A549 (cell line): ENCODE measurements at regions not wholly inside any gene's neighbourhood (a gene's known extent, or its start where the extent isn't known, plus 50 kb on each side); places are given as distances from the start of the nearest gene placed in this dataset.

Source experiments
- ATAC-seq, 2 experiments: fragments of 200-7000 bp in 1 of 2; fragments of >200 bp in 1 of 2; cut with Nextera tagmentation in 1 of 2; cut with Tn5 transposase in 1 of 2; 3 replicates each; pipeline versions ENCODE4 v1.8.0 to v1.9.1; 2018 to 2020; ENCODE audit warnings: mild to moderate bottlenecking in 1 of 2, moderate library complexity in 1 of 2
- CTCF ChIA-PET: fragments of 300-600 bp; sonication (Branson Sonifier 250); formaldehyde crosslinking; extraction: SDS; loops from one replicate; lab custom pipeline; 2021; ENCODE audit warnings: antibody characterized with exemption, inconsistent platforms; lab: Yijun Ruan, JAX
- POLR2A ChIA-PET: fragments of 350-600 bp; formaldehyde crosslinking; extraction: SDS; loops from one replicate; lab custom pipeline; 2021; ENCODE audit warnings: antibody characterized with exemption, inconsistent platforms; lab: Yijun Ruan, JAX
- DNase-seq, 2 experiments: peaks; one replicate each; pipeline versions ENCODE4 v3.0.0 to v3.0.0-alpha.2; 2011 to 2016; ENCODE audit warnings: low read depth in 1 of 2, low spot score in 1 of 2
- FAIRE-seq: peaks from 2 replicates; lab custom pipeline; 2011; peaks lifted over from hg19 to GRCh38; lab: Jason Lieb, UNC
- H3K27ac ChIP-seq, 2 experiments: fragments of >200 bp; sonication (Bioruptor Twin); formaldehyde crosslinking; 3 replicates each; pipeline ENCODE4 v1.5.1; 2016 to 2017
- H3K4me1 ChIP-seq: fragments of >200 bp; sonication (Bioruptor Twin); formaldehyde crosslinking; 3 replicates; pipeline ENCODE4 v1.6.1; 2016
- H3K4me2 ChIP-seq: fragments of >200 bp; sonication (Bioruptor Twin); formaldehyde crosslinking; 3 replicates; pipeline ENCODE4 v1.6.1; 2016
- H3K4me3 ChIP-seq: fragments of >200 bp; sonication (Bioruptor Twin); formaldehyde crosslinking; 3 replicates; pipeline ENCODE4 v1.5.1; 2016
- H3K9me3 ChIP-seq: fragments of >200 bp; sonication (Bioruptor Twin); formaldehyde crosslinking; 3 replicates; pipeline ENCODE4 v1.6.1; 2016
- CBX8 ChIP-seq: fragments of 200-600 bp; sonication (generic); IDR thresholded peaks from 2 replicates; pipeline ENCODE4 v1.6.1; 2016
- CHD4 ChIP-seq: fragments of 200-600 bp; sonication (generic); IDR thresholded peaks from 2 replicates; pipeline ENCODE4 v1.6.1; 2016; ENCODE audit warnings: antibody characterized with exemption, mild to moderate bottlenecking, borderline replicate concordance
- CTCF ChIP-seq: fragments of >200 bp; sonication (Bioruptor Twin); formaldehyde crosslinking; IDR thresholded peaks from 3 replicates; pipeline ENCODE4 v1.5.1; 2016
- ELK1 ChIP-seq: fragments of 150-350 bp; IDR thresholded peaks from 2 replicates; pipeline ENCODE4 v1.6.1; 2014; ENCODE audit warnings: low read depth, mild to moderate bottlenecking, low read length
- FOSL2 ChIP-seq, 2 experiments: fragments of 450-650 bp in 1 of 2; fragments of >200 bp in 1 of 2; sonication (Bioruptor Twin) in 1 of 2; formaldehyde crosslinking; IDR thresholded peaks; 2 replicates each; pipeline versions ENCODE4 v1.5.0 to v1.6.1; 2016 to 2020; ENCODE audit warnings: mild to moderate bottlenecking in 1 of 2, moderate library complexity in 1 of 2
- HOXB5 ChIP-seq: fragments of 250-450 bp; sonication (Bioruptor Pico); IDR thresholded peaks from 2 replicates; pipeline ENCODE4 v1.5.0; 2020; ENCODE audit warnings: mild to moderate bottlenecking, moderate library complexity
- MAZ ChIP-seq: fragments of 150-350 bp; IDR thresholded peaks from 2 replicates; pipeline ENCODE4 v1.6.1; 2014; ENCODE audit warnings: antibody characterized with exemption, low read depth, low read length, borderline replicate concordance
- NFE2L2 ChIP-seq: fragments of 150-350 bp; conservative IDR thresholded peaks from 2 replicates; pipeline ENCODE4 v1.6.1; 2014; ENCODE audit warnings: low read length
- NPAS2 ChIP-seq: fragments of 250-450 bp; sonication (Bioruptor Pico); IDR thresholded peaks from 2 replicates; pipeline ENCODE4 v1.8.0; 2022; ENCODE audit warnings: mild to moderate bottlenecking, moderate library complexity, borderline replicate concordance
- PHF8 ChIP-seq: fragments of 200-600 bp; sonication (generic); IDR thresholded peaks from 2 replicates; pipeline ENCODE4 v1.6.1; 2016; ENCODE audit warnings: low read depth, mild to moderate bottlenecking, antibody characterized with exemption, moderate library complexity, borderline replicate concordance
- RARB ChIP-seq: fragments of 250-450 bp; sonication (Bioruptor Pico); IDR thresholded peaks from 2 replicates; pipeline ENCODE4 v1.8.0; 2021; ENCODE audit warnings: mild to moderate bottlenecking, moderate library complexity
- RCOR1 ChIP-seq: fragments of 150-350 bp; IDR thresholded peaks from 2 replicates; pipeline ENCODE4 v1.6.1; 2014; ENCODE audit warnings: antibody characterized with exemption, low read length, low read depth
- SREBF2 ChIP-seq: fragments of 450-650 bp; IDR thresholded peaks from 2 replicates; pipeline ENCODE4 v1.6.1; 2014; ENCODE audit warnings: mild to moderate bottlenecking, moderate library complexity
- TFCP2L1 ChIP-seq: fragments of 250-450 bp; sonication (Bioruptor Pico); IDR thresholded peaks from 2 replicates; pipeline ENCODE4 v1.5.0; 2021; ENCODE audit warnings: mild to moderate bottlenecking
- TP53 ChIP-seq: fragments of 250-450 bp; sonication (Bioruptor Pico); IDR thresholded peaks from 2 replicates; pipeline ENCODE4 v1.5.0; 2021; ENCODE audit warnings: mild to moderate bottlenecking, moderate library complexity
- ZFP36 ChIP-seq: fragments of 450-650 bp; IDR thresholded peaks from 2 replicates; pipeline ENCODE4 v1.6.1; 2014; ENCODE audit warnings: borderline replicate concordance; ENCODE audit not compliant: partially characterized antibody
- ZNF302 ChIP-seq: fragments of 250-450 bp; sonication (Bioruptor Pico); IDR thresholded peaks from 2 replicates; pipeline ENCODE4 v1.9.0; 2021; ENCODE audit warnings: inconsistent platforms, mild to moderate bottlenecking, moderate library complexity
- WGBS: methylation state at CpG from one replicate; pipeline ENCODE4 v1.1.6; 2017; ENCODE audit errors: missing lambda C conversion rate; 5-methylcytosine and 5-hydroxymethylcytosine counted together

- WGBS = 83% methylated on average over 13 of the region's 20 CpGs
- H3K4me2 ChIP-seq = no peak overlapping the region
- DNase-seq (no peak), FAIRE-seq (no peak), ATAC-seq (no peak)
- ChIA-PET CTCF (no interaction called here), POLR2A (no interaction called here)
- H3K4me1 ChIP-seq = peaks cover 23% of the 10 kb centered on the region
- peak overlapping the region in 1 of 2 experiments; percentile 84; a peak in 3 of 6 replicates for H3K27ac ChIP-seq
- H3K4me3 ChIP-seq = no peak overlapping the region
- no peaks in the 10 kb centered on the region; the same call in 2 of the 3 replicates for H3K9me3 ChIP-seq
- TF ChIP-seq MAZ (no peak), RARB (CRISPR knock-in tag) (no peak), FOSL2 (IDR thresholded peaks at IDR 0.05) (no peak), FOSL2 (CRISPR knock-in tag; IDR thresholded peaks at IDR 0.05) (no peak)
Measured at GRCh38 chr9:129398101-129398960, 220.3 kb upstream of the IER5L start.

GRCh38 chr9:129397335-129397734, 219.3 kb upstream of the IER5L start:
- no peak for TF ChIP-seq ZNF302 (CRISPR knock-in tag)
- no peak for TF ChIP-seq ELK1
- TF ChIP-seq FOSL2 (IDR thresholded peaks at IDR 0.05) = no peak
- TF ChIP-seq FOSL2 (CRISPR knock-in tag; IDR thresholded peaks at IDR 0.05) = no peak
- TF ChIP-seq RARB (CRISPR knock-in tag) = no peak
- TF ChIP-seq CTCF = no peak
- TF ChIP-seq TFCP2L1 = no peak
- TF ChIP-seq HOXB5 (CRISPR knock-in tag) = no peak
- no peak for TF ChIP-seq CHD4
- no peak for TF ChIP-seq CBX8
- TF ChIP-seq NFE2L2 = no peak
- TF ChIP-seq RCOR1 = no peak
- POLR2A ChIA-PET = no interaction called here
- CTCF ChIA-PET = no interaction called here
- peaks cover 13% of the 10 kb centered on the region for H3K4me1 ChIP-seq
- no peak for ATAC-seq
- WGBS = 58% methylated on average over 6 of the region's 6 CpGs
- no peak overlapping the region for H3K4me3 ChIP-seq
- FAIRE-seq = no peak
- H3K9me3 ChIP-seq = no peaks in the 10 kb centered on the region; the same call in 2 of the 3 replicates
- no peak overlapping the region for H3K4me2 ChIP-seq
- DNase-seq = no peak
- H3K27ac ChIP-seq = no peak overlapping the region

- no peak overlapping the region for H3K4me2 ChIP-seq
- no peak overlapping the region for H3K27ac ChIP-seq
- FAIRE-seq (no peak), ATAC-seq (no peak), DNase-seq (no peak)
- ChIA-PET CTCF (no interaction called here), POLR2A (no interaction called here)
- H3K9me3 ChIP-seq = no peaks in the 10 kb centered on the region; the same call in 2 of the 3 replicates
- H3K4me3 ChIP-seq = no peak overlapping the region
- TF ChIP-seq RCOR1 (no peak), NPAS2 (CRISPR knock-in tag) (no peak), SREBF2 (no peak), TP53 (no peak), PHF8 (no peak), ZFP36 (no peak)
- WGBS = 0% methylated on average over 1 of the region's 1 CpG
- H3K4me1 ChIP-seq = peaks cover 3% of the 10 kb centered on the region; the same call in 2 of the 3 replicates
Measured at GRCh38 chr9:129396365-129396708, 218.3 kb upstream of the IER5L start.
